Pancreas (tissue), 10 donors: ENCODE measurements at regions not wholly inside any gene's neighbourhood (a gene's known extent, or its start where the extent isn't known, plus 50 kb on each side); places are given as distances from the start of the nearest gene placed in this dataset.

Source experiments
- ATAC-seq, 4 donors: fragments of 200-7000 bp; cut with Tn5 transposase; one replicate each; pipeline versions ENCODE4 v1.8.0 to v1.9.1; 2020; ENCODE audit warnings: mild to moderate bottlenecking in 4 of 4, moderate library complexity in 4 of 4
- DNase-seq, 6 donors: peaks; one replicate each; pipeline ENCODE4 v3.0.0-alpha.2; 2020
- FAIRE-seq: peaks from 2 replicates; lab custom pipeline; 2012; peaks lifted over from hg19 to GRCh38; lab: Jason Lieb, UNC
- H3K27ac ChIP-seq, 4 donors: fragments of 200-600 bp; sonication (generic); 1 replicate in 3 of 4; 2 replicates in 1 of 4; pipeline versions ENCODE4 v1.5.0 to v1.8.0; 2020
- H3K27me3 ChIP-seq, 4 donors: fragments of 200-600 bp; one replicate each; pipeline ENCODE4 v1.8.0; 2021
- H3K36me3 ChIP-seq, 3 donors: fragments of 200-600 bp; sonication (generic) in 1 of 3; one replicate each; pipeline versions ENCODE4 v1.5.0 to v1.8.0; 2020 to 2021
- H3K4me1 ChIP-seq, 3 donors: fragments of 200-600 bp; one replicate each; pipeline ENCODE4 v1.8.0; 2021
- H3K4me3 ChIP-seq, 4 donors: fragments of 200-600 bp; sonication (generic) in 2 of 4; one replicate each; pipeline versions ENCODE4 v1.5.0 to v1.8.0; 2020 to 2021
- H3K9me3 ChIP-seq, 4 donors: fragments of 200-600 bp; one replicate each; pipeline ENCODE4 v1.8.0; 2021
- WGBS, 2 donors: extraction: QIAGEN DNeasy Blood & Tissue Kit; methylation state at CpG; one replicate each; pipeline ENCODE4 v1.1.7; 2013; 5-methylcytosine and 5-hydroxymethylcytosine counted together
- intact Hi-C, 3 donors: fragments of 100-400 bp; cut with DNase I; formaldehyde crosslinking; loops; one replicate each; pipeline versions ENCODE4 v1.11.1 to v1.14.2; 2022
- TF ChIP-seq, protein P1 (sequence below), 4 donors: fragments of 200-600 bp; sonication (generic) in 3 of 4; IDR thresholded peaks; one replicate each; pipeline versions ENCODE4 v1.5.0 to v1.8.0; 2021; ENCODE audit warnings: antibody characterized with exemption in 4 of 4
- donor health status: healthy with polysubstance abuse.
- donor health status: DM: no; HTN: no; CAD: no; lungs with moderate emphysema.
- donor health status: DM: no; HTN: no; CAD: no.
- donor health status: control.
- donor health status: control.
- donor health status: Bipolar disorder and iron deficiency.
- donor health status: DM: yes; HTN: yes; CAD: no.
- donor health status: DM: no; HTN: no; CAD: no.
- donor health status: DM: no; HTN: no; CAD: no.
- donor health status: DM: yes; HTN: yes; CAD: no.

DNA sequence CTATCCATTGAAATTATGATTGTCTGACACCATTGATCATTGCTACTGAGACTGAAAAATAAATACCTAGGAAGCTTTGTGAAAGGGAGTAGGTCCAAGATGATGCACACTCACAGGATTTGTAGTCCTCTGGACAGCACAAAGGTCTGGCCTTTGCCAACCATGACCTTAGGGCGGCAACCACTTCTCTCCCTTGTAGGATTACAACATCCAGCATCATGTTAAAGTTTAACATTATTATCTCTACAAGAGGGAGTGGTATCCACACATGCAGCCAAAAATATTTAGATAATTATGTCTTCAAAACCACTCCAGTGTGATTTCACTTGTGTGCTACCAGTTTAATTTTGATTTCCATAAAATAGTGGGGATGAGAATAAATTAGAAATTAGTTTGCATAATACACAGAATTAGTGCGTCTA lies 51.1 kb upstream of the NHSL1 start:
- Histone ChIP-seq H3K9me3 (no peaks in the 10 kb centered on the region), H3K36me3 (no peaks in the 10 kb centered on the region), H3K27me3 (no peaks in the 10 kb centered on the region), H3K4me3 (no peak overlapping the region), H3K4me1 (peaks cover 0 to 20% (median 8%) of the 10 kb centered on the region in 3 donors), H3K27ac (peak overlapping the region in 1 of 4 donors; percentile 22)
- ATAC-seq = peak in 3 of 4 donors; percentile 36 to 74 (median 68)
- 17 to 18% methylated on average over 2 of the region's 2 CpGs for WGBS, 2 donors
- DNase-seq = no peak
- intact Hi-C loops = no loop called here
- FAIRE-seq = no peak
- TF ChIP-seq, protein P1, sequence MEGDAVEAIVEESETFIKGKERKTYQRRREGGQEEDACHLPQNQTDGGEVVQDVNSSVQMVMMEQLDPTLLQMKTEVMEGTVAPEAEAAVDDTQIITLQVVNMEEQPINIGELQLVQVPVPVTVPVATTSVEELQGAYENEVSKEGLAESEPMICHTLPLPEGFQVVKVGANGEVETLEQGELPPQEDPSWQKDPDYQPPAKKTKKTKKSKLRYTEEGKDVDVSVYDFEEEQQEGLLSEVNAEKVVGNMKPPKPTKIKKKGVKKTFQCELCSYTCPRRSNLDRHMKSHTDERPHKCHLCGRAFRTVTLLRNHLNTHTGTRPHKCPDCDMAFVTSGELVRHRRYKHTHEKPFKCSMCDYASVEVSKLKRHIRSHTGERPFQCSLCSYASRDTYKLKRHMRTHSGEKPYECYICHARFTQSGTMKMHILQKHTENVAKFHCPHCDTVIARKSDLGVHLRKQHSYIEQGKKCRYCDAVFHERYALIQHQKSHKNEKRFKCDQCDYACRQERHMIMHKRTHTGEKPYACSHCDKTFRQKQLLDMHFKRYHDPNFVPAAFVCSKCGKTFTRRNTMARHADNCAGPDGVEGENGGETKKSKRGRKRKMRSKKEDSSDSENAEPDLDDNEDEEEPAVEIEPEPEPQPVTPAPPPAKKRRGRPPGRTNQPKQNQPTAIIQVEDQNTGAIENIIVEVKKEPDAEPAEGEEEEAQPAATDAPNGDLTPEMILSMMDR (IDR thresholded peaks at IDR 0.05) = no peak

DNA sequence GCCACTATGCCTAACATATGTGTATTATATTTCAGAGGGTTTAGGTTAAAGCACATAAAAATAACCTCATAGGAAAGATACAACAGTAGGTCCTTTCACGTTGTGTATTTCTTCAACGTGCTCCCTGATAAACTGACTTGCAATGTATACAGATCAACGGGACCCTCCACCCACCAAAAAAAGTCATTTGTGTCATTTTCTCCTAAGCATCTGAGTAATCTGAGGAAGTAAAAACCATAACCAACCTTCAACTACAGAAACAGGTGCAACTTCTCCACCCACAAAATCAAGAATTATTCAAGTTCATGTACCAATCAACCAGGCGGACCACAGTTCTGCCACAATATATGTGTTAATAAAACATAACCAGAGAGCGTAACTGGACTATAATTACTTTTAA lies 54.9 kb upstream of the NHSL1 start:
- ATAC-seq (no peak), FAIRE-seq (no peak), DNase-seq (no peak)
- H3K4me3 ChIP-seq = no peak overlapping the region
- no peaks in the 10 kb centered on the region for H3K9me3 ChIP-seq
- intact Hi-C loops = no loop called here
- no peaks in the 10 kb centered on the region for H3K27me3 ChIP-seq
- WGBS, 2 donors = 79 to 86% methylated on average over 5 of the region's 5 CpGs
- H3K27ac ChIP-seq = no peak overlapping the region
- H3K36me3 ChIP-seq = no peaks in the 10 kb centered on the region
- peaks cover 0 to 23% (median 8%) of the 10 kb centered on the region in 3 donors for H3K4me1 ChIP-seq
- TF ChIP-seq, protein P1 (IDR thresholded peaks at IDR 0.05) = no peak

DNA sequence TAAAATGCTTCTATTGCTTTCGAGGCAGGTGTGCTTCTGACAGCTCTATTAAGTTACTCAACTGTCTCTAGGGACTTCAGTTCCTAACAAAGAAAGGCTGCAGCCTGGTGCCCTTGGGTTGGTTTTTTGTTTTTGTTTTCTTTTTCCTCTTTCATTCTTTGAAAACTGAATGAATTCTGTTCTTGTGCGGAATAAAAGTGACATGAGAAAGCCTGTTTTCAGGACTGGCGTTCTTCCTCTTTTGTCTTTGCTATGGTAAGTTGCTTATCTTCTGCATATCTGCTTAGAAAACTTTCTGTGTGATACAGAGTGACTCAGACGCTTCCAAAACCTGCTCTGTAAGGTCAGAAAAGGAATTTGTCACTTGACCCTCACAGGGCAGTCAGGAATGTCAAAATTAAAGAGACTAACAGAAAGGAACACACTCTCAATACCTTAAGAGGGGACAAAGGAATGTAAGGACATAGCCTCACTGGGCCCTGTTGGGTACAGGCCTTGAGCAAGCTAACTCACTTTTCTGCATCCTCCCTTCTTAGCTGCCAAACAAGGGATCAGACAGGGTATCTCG lies 56.2 kb upstream of the NHSL1 start:
- no peaks in the 10 kb centered on the region for H3K9me3 ChIP-seq
- TF ChIP-seq, protein P1 (IDR thresholded peaks at IDR 0.05) = no peak
- H3K27ac ChIP-seq = peak overlapping the region; percentile 6 to 53 (median 26)
- no peaks in the 10 kb centered on the region for H3K27me3 ChIP-seq
- no peaks in the 10 kb centered on the region for H3K36me3 ChIP-seq
- ATAC-seq (peak in 2 of 4 donors; percentile 51 to 55), FAIRE-seq (no peak), DNase-seq (no peak)
- intact Hi-C loops = no loop called here
- H3K4me1 ChIP-seq = peaks cover 0 to 21% (median 5%) of the 10 kb centered on the region in 3 donors
- no peak overlapping the region for H3K4me3 ChIP-seq
- 47 to 48% methylated on average over 5 of the region's 5 CpGs for WGBS, 2 donors

DNA sequence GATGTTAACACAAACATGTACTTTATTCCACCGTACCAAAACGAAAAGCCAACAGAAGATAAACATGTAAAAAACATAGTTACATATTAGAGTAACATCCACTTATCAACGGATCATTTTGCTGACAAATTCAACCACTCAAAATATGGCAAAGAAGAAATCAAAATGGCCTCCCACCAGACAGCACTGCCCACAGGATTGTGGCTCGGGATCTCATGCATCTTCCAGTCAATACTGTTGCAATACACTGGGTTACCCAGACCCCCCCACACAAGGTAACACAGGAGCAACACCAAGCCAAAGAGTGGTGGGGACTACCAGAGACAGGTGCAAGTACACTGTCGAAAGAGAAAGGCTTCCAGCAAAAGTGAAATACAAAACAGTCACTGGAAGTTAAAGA lies 57.9 kb upstream of the NHSL1 start:
- no peak overlapping the region for H3K4me3 ChIP-seq
- H3K27ac ChIP-seq = no peak overlapping the region
- no peaks in the 10 kb centered on the region for H3K27me3 ChIP-seq
- no peak for ATAC-seq
- no peaks in the 10 kb centered on the region for H3K9me3 ChIP-seq
- no peak for DNase-seq
- no peak for FAIRE-seq
- WGBS, 2 donors = 84 to 93% methylated on average over 5 of the region's 5 CpGs
- intact Hi-C loops = no loop called here
- TF ChIP-seq, protein P1 (IDR thresholded peaks at IDR 0.05) = no peak
- peaks cover 0 to 24% (median 0%) of the 10 kb centered on the region in 3 donors for H3K4me1 ChIP-seq
- no peaks in the 10 kb centered on the region for H3K36me3 ChIP-seq

DNA sequence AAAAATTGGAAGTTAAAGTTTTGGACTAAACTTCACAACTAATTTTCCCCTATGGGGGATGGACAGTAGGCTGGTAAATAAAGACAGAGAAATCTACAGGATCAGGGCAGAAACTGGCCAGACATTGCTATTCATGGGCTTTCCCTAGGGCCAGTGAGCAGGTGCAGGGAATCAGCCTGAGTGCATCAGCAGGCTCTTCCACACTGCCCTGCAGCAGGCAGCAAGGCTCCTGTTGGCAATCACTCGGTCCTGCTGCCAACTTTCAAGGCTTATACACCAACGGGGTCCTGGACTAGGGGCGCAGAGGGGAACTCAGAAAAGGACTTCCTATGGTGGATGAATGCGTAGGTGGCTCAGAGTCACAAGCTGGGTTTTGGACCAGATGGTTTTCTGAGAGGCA lies 59.8 kb upstream of the NHSL1 start:
- ATAC-seq (no peak), DNase-seq (no peak), FAIRE-seq (no peak)
- intact Hi-C loops = no loop called here
- H3K27ac ChIP-seq = no peak overlapping the region
- H3K9me3 ChIP-seq = no peaks in the 10 kb centered on the region
- peaks cover 0 to 24% (median 0%) of the 10 kb centered on the region in 3 donors for H3K4me1 ChIP-seq
- TF ChIP-seq, protein P1 (IDR thresholded peaks at IDR 0.05) = no peak
- no peaks in the 10 kb centered on the region for H3K36me3 ChIP-seq
- no peak overlapping the region for H3K4me3 ChIP-seq
- 77 to 84% methylated on average over 4 of the region's 4 CpGs for whole genome bisulfite sequencing, 2 donors
- H3K27me3 ChIP-seq = no peaks in the 10 kb centered on the region
